Testis (tissue), 2 donors: ENCODE measurements at regions not wholly inside any gene's neighbourhood (a gene's known extent, or its start where the extent isn't known, plus 50 kb on each side); places are given as distances from the start of the nearest gene placed in this dataset.

Experiments used
- DNase-seq: peaks from one replicate; pipeline ENCODE4 v3.0.0-alpha.2; 2019
- H3K27ac ChIP-seq, 2 donors: fragments of 200-600 bp; sonication (generic); one replicate each; pipeline ENCODE4 v1.5.1; 2019
- H3K27me3 ChIP-seq: fragments of 200-600 bp; sonication (generic); one replicate; pipeline ENCODE4 v1.5.1; 2019
- H3K36me3 ChIP-seq: fragments of 200-600 bp; sonication (generic); one replicate; pipeline ENCODE4 v1.5.1; 2017; ENCODE audit warnings: low read depth; ENCODE audit errors: missing control alignments
- H3K4me1 ChIP-seq: fragments of 200-600 bp; sonication (generic); one replicate; pipeline ENCODE4 v1.5.1; 2019
- H3K4me3 ChIP-seq, 2 donors: fragments of 200-600 bp; sonication (generic); one replicate each; pipeline ENCODE4 v1.5.1; 2017 to 2019
- H3K9me3 ChIP-seq: fragments of 200-600 bp; sonication (generic); one replicate; pipeline ENCODE4 v1.5.1; 2017
- POLR2A ChIP-seq: fragments of 450-650 bp; IDR thresholded peaks from one replicate; pipeline ENCODE4 v1.6.1; 2017; ENCODE audit warnings: antibody characterized with exemption, mild to moderate bottlenecking, moderate library complexity
- WGBS, 2 donors: methylation state at CpG; one replicate each; pipeline ENCODE4 v1.1.5; 2018; 5-methylcytosine and 5-hydroxymethylcytosine counted together
- intact Hi-C: fragments of 100-400 bp; cut with DNase I; formaldehyde crosslinking; loops from one replicate; pipeline ENCODE4 v1.15.1; 2023; ENCODE audit warnings: low total_unique reads
- TF ChIP-seq, protein P1 (sequence below), 3 experiments: fragments of 450-650 bp in 2 of 3; fragments of 200-600 bp in 1 of 3; sonication (generic) in 1 of 3; IDR thresholded peaks; one replicate each; pipeline ENCODE4 v1.5.1; 2016 to 2019; ENCODE audit warnings: antibody characterized with exemption in 3 of 3, mild to moderate bottlenecking in 2 of 3, moderate library complexity in 1 of 3

DNA sequence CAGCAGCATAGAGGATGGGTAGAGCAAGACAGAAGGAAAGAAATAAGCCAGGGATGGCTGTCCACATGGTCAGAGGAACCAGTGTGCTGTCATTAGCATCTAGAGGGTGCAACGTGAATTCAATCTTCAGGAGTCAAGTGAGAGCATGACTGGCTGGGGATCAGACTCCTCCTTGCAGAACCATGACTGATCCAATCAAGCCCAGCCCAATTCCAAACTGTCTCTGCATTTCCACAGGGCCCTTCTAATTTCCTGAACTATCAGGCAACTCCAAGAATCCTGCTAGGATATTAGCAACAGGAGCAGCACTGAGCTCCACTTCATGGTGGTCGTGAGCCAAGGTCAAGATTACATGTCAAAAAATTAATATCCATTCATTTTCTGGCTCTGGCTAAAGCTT is 166.8 kb upstream of the CAMK1G start:
- Histone ChIP-seq H3K36me3 (no peaks in the 10 kb centered on the region), H3K27me3 (no peaks in the 10 kb centered on the region), H3K9me3 (no peaks in the 10 kb centered on the region), H3K4me3 (no peak overlapping the region), H3K4me1 (no peaks in the 10 kb centered on the region), H3K27ac (no peak overlapping the region)
- 58 to 60% methylated on average over 2 of the region's 2 CpGs for WGBS, 2 donors
- no peak for DNase-seq
- TF ChIP-seq POLR2A = no peak
- TF ChIP-seq, protein P1, sequence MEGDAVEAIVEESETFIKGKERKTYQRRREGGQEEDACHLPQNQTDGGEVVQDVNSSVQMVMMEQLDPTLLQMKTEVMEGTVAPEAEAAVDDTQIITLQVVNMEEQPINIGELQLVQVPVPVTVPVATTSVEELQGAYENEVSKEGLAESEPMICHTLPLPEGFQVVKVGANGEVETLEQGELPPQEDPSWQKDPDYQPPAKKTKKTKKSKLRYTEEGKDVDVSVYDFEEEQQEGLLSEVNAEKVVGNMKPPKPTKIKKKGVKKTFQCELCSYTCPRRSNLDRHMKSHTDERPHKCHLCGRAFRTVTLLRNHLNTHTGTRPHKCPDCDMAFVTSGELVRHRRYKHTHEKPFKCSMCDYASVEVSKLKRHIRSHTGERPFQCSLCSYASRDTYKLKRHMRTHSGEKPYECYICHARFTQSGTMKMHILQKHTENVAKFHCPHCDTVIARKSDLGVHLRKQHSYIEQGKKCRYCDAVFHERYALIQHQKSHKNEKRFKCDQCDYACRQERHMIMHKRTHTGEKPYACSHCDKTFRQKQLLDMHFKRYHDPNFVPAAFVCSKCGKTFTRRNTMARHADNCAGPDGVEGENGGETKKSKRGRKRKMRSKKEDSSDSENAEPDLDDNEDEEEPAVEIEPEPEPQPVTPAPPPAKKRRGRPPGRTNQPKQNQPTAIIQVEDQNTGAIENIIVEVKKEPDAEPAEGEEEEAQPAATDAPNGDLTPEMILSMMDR (IDR thresholded peaks at IDR 0.05) = no peak
- intact Hi-C loops = no loop called here

DNA sequence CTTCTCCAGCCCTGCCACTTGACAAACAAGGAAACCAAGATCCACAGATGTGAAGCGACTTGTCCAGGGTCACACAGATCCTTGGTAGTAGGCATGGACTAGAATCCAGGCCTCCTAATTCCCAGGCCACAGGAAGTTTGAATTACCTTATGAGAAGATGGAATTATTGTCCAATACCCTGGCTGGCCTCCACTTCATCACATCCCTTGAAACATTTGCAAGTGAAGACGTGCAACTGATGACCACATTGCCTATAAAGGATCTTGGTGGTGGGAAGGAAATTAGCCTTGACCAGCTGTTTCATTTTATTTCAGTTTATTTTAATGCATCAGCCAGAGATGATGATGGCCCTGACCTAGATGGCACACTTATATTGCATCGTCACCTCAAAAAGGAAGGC is 165.8 kb upstream of the CAMK1G start:
- TF ChIP-seq, protein P1 (IDR thresholded peaks at IDR 0.05) = no peak
- TF ChIP-seq POLR2A = no peak
- Histone ChIP-seq H3K4me3 (no peak overlapping the region), H3K9me3 (no peaks in the 10 kb centered on the region), H3K4me1 (no peaks in the 10 kb centered on the region), H3K27ac (no peak overlapping the region), H3K27me3 (no peaks in the 10 kb centered on the region), H3K36me3 (no peaks in the 10 kb centered on the region)
- no peak for DNase-seq
- 74 to 88% methylated on average over 3 of the region's 3 CpGs for WGBS, 2 donors
- intact Hi-C loops = no loop called here

DNA sequence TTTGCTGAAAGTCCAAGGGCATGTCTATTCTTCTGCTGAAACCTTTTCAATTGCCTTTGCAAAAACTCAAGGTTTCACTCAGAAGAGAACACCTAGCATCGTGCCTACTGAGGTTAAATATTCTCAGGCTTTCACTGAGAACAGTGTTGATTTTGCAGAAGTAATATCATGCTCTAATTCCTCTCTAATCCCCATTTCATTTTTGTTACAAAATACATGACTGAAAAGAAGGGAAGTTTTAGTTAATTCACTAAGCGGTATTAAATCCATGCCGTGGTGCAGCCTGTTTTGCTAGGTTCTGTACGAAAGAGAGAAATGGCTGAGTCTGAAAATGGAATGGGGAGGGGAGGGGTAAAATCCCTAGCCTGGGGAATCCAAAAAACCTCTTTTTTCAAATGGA is 163.2 kb upstream of the CAMK1G start:
- H3K27ac ChIP-seq = no peak overlapping the region
- intact Hi-C loops = no loop called here

DNA sequence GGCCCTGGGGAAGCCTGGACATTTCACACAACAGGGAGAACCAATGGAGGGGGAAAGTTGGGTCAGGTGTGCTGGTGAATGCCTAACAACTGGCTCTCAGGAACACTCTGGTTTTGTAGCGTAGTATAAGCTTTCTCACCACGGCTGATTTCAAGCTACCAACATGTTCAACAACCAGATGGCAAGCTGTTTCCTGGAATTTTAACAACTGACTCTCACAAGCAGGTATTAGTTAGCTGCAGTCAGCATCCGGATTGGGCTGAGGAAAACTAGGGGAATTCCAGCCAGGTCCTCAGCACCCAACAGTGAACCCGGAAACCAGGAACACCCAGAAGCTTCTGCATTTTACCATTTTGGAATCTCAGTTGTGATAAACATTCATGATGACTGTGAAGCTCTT is 162.3 kb upstream of the CAMK1G start:
- no peak for TF ChIP-seq POLR2A
- TF ChIP-seq, protein P1 (IDR thresholded peaks at IDR 0.05) = no peak
- intact Hi-C loops = no loop called here
- H3K9me3 ChIP-seq = no peaks in the 10 kb centered on the region
- H3K4me3 ChIP-seq = no peak overlapping the region
- H3K36me3 ChIP-seq = no peaks in the 10 kb centered on the region
- WGBS, 2 donors = 85 to 89% methylated on average over 4 of the region's 4 CpGs
- no peaks in the 10 kb centered on the region for H3K27me3 ChIP-seq
- no peaks in the 10 kb centered on the region for H3K4me1 ChIP-seq
- H3K27ac ChIP-seq = no peak overlapping the region
- DNase-seq = no peak

More for the DNA sequence above, 163.2 kb upstream of the CAMK1G start:
- H3K36me3 ChIP-seq = no peaks in the 10 kb centered on the region
- TF ChIP-seq, protein P1 (IDR thresholded peaks at IDR 0.05) = no peak
- no peak for TF ChIP-seq POLR2A
- H3K4me1 ChIP-seq = no peaks in the 10 kb centered on the region
- no peak overlapping the region for H3K4me3 ChIP-seq
- DNase-seq = no peak
- H3K27me3 ChIP-seq = no peaks in the 10 kb centered on the region
- H3K9me3 ChIP-seq = no peaks in the 10 kb centered on the region
- WGBS, 2 donors = 81 to 89% methylated on average over 4 of the region's 4 CpGs

DNA sequence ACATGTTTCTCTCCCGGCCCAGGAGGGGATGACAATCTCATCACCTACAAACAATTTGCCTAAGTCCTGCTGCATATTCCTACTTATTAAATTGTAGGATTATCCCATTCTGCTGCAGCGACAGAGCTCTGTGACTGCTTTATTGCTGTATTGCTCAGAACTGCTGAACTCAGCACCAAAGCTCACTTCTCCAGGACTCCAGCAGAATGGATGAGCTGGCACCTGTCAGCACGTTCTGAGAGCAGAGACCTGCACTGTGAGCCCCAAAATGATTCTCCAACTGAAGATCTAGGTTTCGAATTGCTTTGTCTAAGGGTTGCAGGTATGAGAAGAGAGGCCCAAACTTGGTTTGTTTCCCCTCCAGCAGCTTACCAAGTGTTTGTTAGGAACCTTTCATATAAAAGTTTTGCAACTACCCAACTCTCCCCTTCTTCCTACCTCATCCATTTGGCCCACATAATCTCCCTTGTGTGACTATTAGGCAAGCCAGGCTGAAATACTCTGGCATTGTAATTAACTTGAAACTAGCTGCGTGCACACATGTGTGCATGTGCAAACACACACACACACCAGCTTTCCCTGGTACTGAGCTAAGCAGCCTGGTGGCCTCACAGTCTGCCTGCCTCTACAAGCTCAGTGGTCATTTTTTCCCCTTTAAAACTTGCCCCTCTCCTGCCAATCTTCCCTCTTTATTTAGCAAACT is 161.4 kb upstream of the CAMK1G start:
- Histone ChIP-seq H3K27me3 (no peaks in the 10 kb centered on the region), H3K36me3 (no peaks in the 10 kb centered on the region), H3K4me3 (no peak overlapping the region), H3K9me3 (no peaks in the 10 kb centered on the region), H3K4me1 (no peaks in the 10 kb centered on the region), H3K27ac (no peak overlapping the region)
- TF ChIP-seq POLR2A = no peak
- TF ChIP-seq, protein P1 (IDR thresholded peaks at IDR 0.05) = no peak
- intact Hi-C loops = no loop called here
- WGBS, 2 donors = 75 to 77% methylated on average over 5 of the region's 5 CpGs
- no peak for DNase-seq
